ENCODE measurements at regions not wholly inside any gene's neighbourhood (a gene's known extent, or its start where the extent isn't known, plus 50 kb on each side); places are given as distances from the start of the nearest gene placed in this dataset.

GRCh38 chr2:106285237-106285829 lies 91.2 kb upstream of the UXS1 start:
- H3K4me2 ChIP-seq (ENCODE audit: low read length) = no peak overlapping the region
- H3K9me3 ChIP-seq (ENCODE audit: low read length) = no peaks in the 10 kb centered on the region
- H3K79me2 ChIP-seq (replicated peaks; ENCODE audit: insufficient read depth, low read length) = no peaks in the 10 kb centered on the region
- H3K9ac ChIP-seq (ENCODE audit: low read length) = no peak overlapping the region
- H3K4me3 ChIP-seq (ENCODE audit: low read length) = no peak overlapping the region
- no peaks in the 10 kb centered on the region for H3K9me2 ChIP-seq (ENCODE audit: insufficient read depth, low read length)
- TF ChIP-seq SMC3 (conservative IDR thresholded peaks at IDR 0.05; ENCODE audit: poor library complexity) = no peak
- TF ChIP-seq EZH2 (IDR thresholded peaks at IDR 0.05; ENCODE audit: borderline replicate concordance, insufficient read depth, low read length, poor library complexity, severe bottlenecking) = no peak
- no peak for TF ChIP-seq RAD21 (conservative IDR thresholded peaks at IDR 0.05)
- TF ChIP-seq POLR2AphosphoS5 (IDR thresholded peaks at IDR 0.05) = no peak
- TF ChIP-seq REST (IDR thresholded peaks at IDR 0.05; ENCODE audit: borderline replicate concordance) = no peak
- no peak for TF ChIP-seq MXI1 (conservative IDR thresholded peaks at IDR 0.05; ENCODE audit: poor library complexity, severe bottlenecking)
- TF ChIP-seq, protein P1, sequence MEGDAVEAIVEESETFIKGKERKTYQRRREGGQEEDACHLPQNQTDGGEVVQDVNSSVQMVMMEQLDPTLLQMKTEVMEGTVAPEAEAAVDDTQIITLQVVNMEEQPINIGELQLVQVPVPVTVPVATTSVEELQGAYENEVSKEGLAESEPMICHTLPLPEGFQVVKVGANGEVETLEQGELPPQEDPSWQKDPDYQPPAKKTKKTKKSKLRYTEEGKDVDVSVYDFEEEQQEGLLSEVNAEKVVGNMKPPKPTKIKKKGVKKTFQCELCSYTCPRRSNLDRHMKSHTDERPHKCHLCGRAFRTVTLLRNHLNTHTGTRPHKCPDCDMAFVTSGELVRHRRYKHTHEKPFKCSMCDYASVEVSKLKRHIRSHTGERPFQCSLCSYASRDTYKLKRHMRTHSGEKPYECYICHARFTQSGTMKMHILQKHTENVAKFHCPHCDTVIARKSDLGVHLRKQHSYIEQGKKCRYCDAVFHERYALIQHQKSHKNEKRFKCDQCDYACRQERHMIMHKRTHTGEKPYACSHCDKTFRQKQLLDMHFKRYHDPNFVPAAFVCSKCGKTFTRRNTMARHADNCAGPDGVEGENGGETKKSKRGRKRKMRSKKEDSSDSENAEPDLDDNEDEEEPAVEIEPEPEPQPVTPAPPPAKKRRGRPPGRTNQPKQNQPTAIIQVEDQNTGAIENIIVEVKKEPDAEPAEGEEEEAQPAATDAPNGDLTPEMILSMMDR (IDR thresholded peaks at IDR 0.05; ENCODE audit: poor library complexity, severe bottlenecking) = no peak
- TF ChIP-seq TAF1 (IDR thresholded peaks at IDR 0.05; ENCODE audit: low read depth) = no peak
- TF ChIP-seq EP300 (conservative IDR thresholded peaks at IDR 0.05; ENCODE audit: poor library complexity, severe bottlenecking) = no peak
- H3F3A ChIP-seq (ENCODE audit: insufficient read depth, low read length, poor library complexity, severe bottlenecking) = no peaks in the 10 kb centered on the region
- H3K36me3 ChIP-seq (ENCODE audit: insufficient read depth, low read length) = no peaks in the 10 kb centered on the region
- H4K20me1 ChIP-seq (ENCODE audit: insufficient read depth) = no peaks in the 10 kb centered on the region
- H2AFZ ChIP-seq (ENCODE audit: low read depth, low read length) = no peak overlapping the region
- H3K27me3 ChIP-seq (ENCODE audit: insufficient read depth, low read depth, low read length) = no peaks in the 10 kb centered on the region
- H3K27ac ChIP-seq (ENCODE audit: low read length) = peak overlapping the region; percentile 33

DNA sequence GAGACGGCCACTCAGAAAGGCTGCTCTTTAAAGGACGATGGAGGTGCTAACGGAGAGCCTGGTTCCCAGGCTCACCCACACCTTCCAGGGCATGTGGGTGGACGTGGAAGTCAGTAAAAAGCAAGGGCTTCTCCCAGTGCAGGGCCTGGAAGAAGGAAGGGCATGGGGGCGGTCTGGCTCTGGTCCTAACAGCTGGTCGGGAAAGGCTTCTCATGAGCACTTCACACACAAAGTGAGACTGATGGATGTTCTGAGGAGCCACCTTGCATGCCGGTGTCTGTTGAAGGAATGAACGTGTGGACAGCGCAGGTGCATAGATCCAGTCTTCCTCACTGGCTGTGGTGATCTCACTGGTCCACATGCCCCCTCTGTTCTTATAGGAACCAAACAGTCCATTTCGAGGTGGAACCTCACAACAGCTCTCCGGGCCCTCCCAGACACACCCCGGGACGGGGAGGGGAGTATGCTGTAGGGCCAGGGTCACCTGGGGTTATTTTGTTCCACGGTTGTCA lies 90.6 kb upstream of the UXS1 start:
- H3K27me3 ChIP-seq (ENCODE audit: insufficient read depth, low read depth, low read length) = no peaks in the 10 kb centered on the region
- H3F3A ChIP-seq (ENCODE audit: insufficient read depth, low read length, poor library complexity, severe bottlenecking) = no peaks in the 10 kb centered on the region
- H3K4me2 ChIP-seq (ENCODE audit: low read length) = no peak overlapping the region
- TF ChIP-seq POLR2AphosphoS5 (IDR thresholded peaks at IDR 0.05) = no peak
- peak; percentile 5 for TF ChIP-seq EP300 (conservative IDR thresholded peaks at IDR 0.05; ENCODE audit: poor library complexity, severe bottlenecking)
- H2AFZ ChIP-seq (ENCODE audit: low read depth, low read length) = no peak overlapping the region
- no peaks in the 10 kb centered on the region for H3K79me2 ChIP-seq (replicated peaks; ENCODE audit: insufficient read depth, low read length)
- H3K9me3 ChIP-seq (ENCODE audit: low read length) = no peaks in the 10 kb centered on the region
- no peak overlapping the region for H3K4me3 ChIP-seq (ENCODE audit: low read length)
- no peak overlapping the region for H3K9ac ChIP-seq (ENCODE audit: low read length)
- no peaks in the 10 kb centered on the region for H3K36me3 ChIP-seq (ENCODE audit: insufficient read depth, low read length)
- H4K20me1 ChIP-seq (ENCODE audit: insufficient read depth) = no peaks in the 10 kb centered on the region
- peak overlapping the region; percentile 33 for H3K27ac ChIP-seq (ENCODE audit: low read length)
- no peaks in the 10 kb centered on the region for H3K9me2 ChIP-seq (ENCODE audit: insufficient read depth, low read length)

All from neural cell (in vitro differentiated cells).